ENCODE measurements at regions not wholly inside any gene's neighbourhood (a gene's known extent, or its start where the extent isn't known, plus 50 kb on each side); places are given as distances from the start of the nearest gene placed in this dataset.

GRCh38 chr18:69349912-69350597 lies 50.6 kb upstream of the DOK6 start:
- no peak for DNase-seq

All from NCI-H510A treated with DMSO at 0.1 percent for 48 hours (cell line).